Smooth muscle cell (in vitro differentiated cells): ENCODE measurements at regions not wholly inside any gene's neighbourhood (a gene's known extent, or its start where the extent isn't known, plus 50 kb on each side); places are given as distances from the start of the nearest gene placed in this dataset.

Source experiments
- DNase-seq: peaks from one replicate; lab custom pipeline; 2025; ENCODE audit not compliant: unreplicated experiment; lab: John Stamatoyannopoulos, UW
- H2AFZ ChIP-seq: fragments of 200-600 bp; sonication (generic); 2 replicates; pipeline ENCODE4 v1.6.0; 2016; ENCODE audit warnings: antibody characterized with exemption, low read depth, mild to moderate bottlenecking
- H3F3A ChIP-seq: fragments of 200-600 bp; sonication (generic); 2 replicates; pipeline ENCODE4 v1.6.0; 2017; ENCODE audit warnings: antibody characterized with exemption, low read depth
- H3K27ac ChIP-seq: fragments of 200-600 bp; sonication (generic); 2 replicates; pipeline ENCODE4 v1.5.1; 2016; ENCODE audit warnings: low read depth, mild to moderate bottlenecking
- H3K27me3 ChIP-seq: fragments of 200-600 bp; sonication (generic); 2 replicates; pipeline ENCODE4 v1.6.1; 2016; ENCODE audit warnings: low read depth, mild to moderate bottlenecking
- H3K36me3 ChIP-seq: fragments of 200-600 bp; sonication (generic); 2 replicates; pipeline ENCODE4 v1.5.1; 2016; ENCODE audit warnings: low read depth
- H3K4me1 ChIP-seq: fragments of 200-600 bp; sonication (generic); 2 replicates; pipeline ENCODE4 v1.5.1; 2016; ENCODE audit warnings: low read depth
- H3K4me2 ChIP-seq: fragments of 200-600 bp; sonication (generic); 2 replicates; pipeline ENCODE4 v1.6.0; 2016; ENCODE audit warnings: mild to moderate bottlenecking
- H3K4me3 ChIP-seq: fragments of 200-600 bp; sonication (generic); 2 replicates; pipeline ENCODE4 v1.5.1; 2016; ENCODE audit warnings: mild to moderate bottlenecking
- H3K79me2 ChIP-seq: fragments of 200-600 bp; sonication (generic); 2 replicates; pipeline ENCODE4 v1.6.0; 2016; ENCODE audit warnings: low read depth, mild to moderate bottlenecking
- H3K9ac ChIP-seq: fragments of 200-600 bp; sonication (generic); 2 replicates; pipeline ENCODE4 v1.6.0; 2016; ENCODE audit warnings: low read depth
- H3K9me3 ChIP-seq: fragments of 200-600 bp; sonication (generic); replicated peaks from 2 replicates; pipeline ENCODE4 v1.5.1; 2016; ENCODE audit warnings: low read depth
- H4K20me1 ChIP-seq: fragments of 200-600 bp; sonication (generic); 2 replicates; pipeline ENCODE4 v1.6.0; 2016; ENCODE audit warnings: low read depth
- CTCF ChIP-seq: fragments of 200-600 bp; sonication (generic); IDR thresholded peaks from 2 replicates; pipeline ENCODE4 v1.5.1; 2017; ENCODE audit warnings: borderline replicate concordance, mild to moderate bottlenecking, antibody characterized with exemption; ENCODE audit not compliant: insufficient read depth, poor library complexity, severe bottlenecking
- WGBS: methylation state at CpG from one replicate; pipeline ENCODE4 v1.1.7; 2016; ENCODE audit warnings: low lambda C conversion rate; 5-methylcytosine and 5-hydroxymethylcytosine counted together

GRCh38 chr1:238001818-238002217, 111.1 kb upstream of the ZP4 start:
- Histone ChIP-seq H2AFZ (no peak overlapping the region), H3K9ac (no peak overlapping the region), H3K27ac (no peak overlapping the region), H3K36me3 (no peaks in the 10 kb centered on the region), H3K9me3 (no peaks in the 10 kb centered on the region), H4K20me1 (no peaks in the 10 kb centered on the region), H3K79me2 (no peaks in the 10 kb centered on the region), H3K27me3 (no peaks in the 10 kb centered on the region), H3K4me1 (no peaks in the 10 kb centered on the region), H3F3A (no peaks in the 10 kb centered on the region), H3K4me2 (no peak overlapping the region), H3K4me3 (no peak overlapping the region)
- 94% methylated on average over 1 of the region's 1 CpG for WGBS
- DNase-seq, result no peak
- no peak for TF ChIP-seq CTCF

- Histone ChIP-seq H3K27ac (no peak overlapping the region), H2AFZ (no peak overlapping the region), H3K27me3 (no peaks in the 10 kb centered on the region), H3K4me3 (no peak overlapping the region), H4K20me1 (no peaks in the 10 kb centered on the region), H3F3A (no peaks in the 10 kb centered on the region), H3K4me1 (no peaks in the 10 kb centered on the region), H3K36me3 (no peaks in the 10 kb centered on the region), H3K4me2 (no peak overlapping the region), H3K9ac (no peak overlapping the region), H3K79me2 (no peaks in the 10 kb centered on the region), H3K9me3 (no peaks in the 10 kb centered on the region)
- DNase-seq, result no peak
- WGBS, result 88% methylated on average over 4 of the region's 4 CpGs
- no peak for TF ChIP-seq CTCF
These were observed 108.8 kb upstream of the ZP4 start for GRCh38 chr1:237999426-238000052.

- Histone ChIP-seq H3K4me3 (no peak overlapping the region), H2AFZ (no peak overlapping the region), H3K36me3 (no peaks in the 10 kb centered on the region), H3K4me2 (no peak overlapping the region), H3K9ac (no peak overlapping the region), H3K9me3 (no peaks in the 10 kb centered on the region), H3K4me1 (no peaks in the 10 kb centered on the region), H3K27me3 (no peaks in the 10 kb centered on the region), H3F3A (no peaks in the 10 kb centered on the region), H3K79me2 (no peaks in the 10 kb centered on the region), H4K20me1 (no peaks in the 10 kb centered on the region), H3K27ac (no peak overlapping the region)
- WGBS, result 84% methylated on average over 4 of the region's 4 CpGs
- TF ChIP-seq CTCF, result no peak
- no peak for DNase-seq
These were observed 107.9 kb upstream of the ZP4 start for GRCh38 chr1:237998581-237998980.

- no peaks in the 10 kb centered on the region for H3K79me2 ChIP-seq
- no peak overlapping the region for H3K4me2 ChIP-seq
- H4K20me1 ChIP-seq, result no peaks in the 10 kb centered on the region
- WGBS, result 80% methylated on average over 2 of the region's 2 CpGs
- no peak overlapping the region for H3K9ac ChIP-seq
- H3K4me1 ChIP-seq, result no peaks in the 10 kb centered on the region
- H3K27me3 ChIP-seq, result no peaks in the 10 kb centered on the region
- no peak for DNase-seq
- H3K36me3 ChIP-seq, result no peaks in the 10 kb centered on the region
- H3K27ac ChIP-seq, result no peak overlapping the region
- no peak overlapping the region for H2AFZ ChIP-seq
- no peak overlapping the region for H3K4me3 ChIP-seq
- H3F3A ChIP-seq, result no peaks in the 10 kb centered on the region
- TF ChIP-seq CTCF, result no peak
- H3K9me3 ChIP-seq, result no peaks in the 10 kb centered on the region
These were observed 92.8 kb upstream of the ZP4 start for GRCh38 chr1:237983496-237983895.
